ENCODE measurements at regions not wholly inside any gene's neighbourhood (a gene's known extent, or its start where the extent isn't known, plus 50 kb on each side); places are given as distances from the start of the nearest gene placed in this dataset.
"Not testable (repeated sequence)": the region's sequence is repeated elsewhere in the genome, so short reads cannot be mapped to it uniquely, and the experiment has no call there.

DNA sequence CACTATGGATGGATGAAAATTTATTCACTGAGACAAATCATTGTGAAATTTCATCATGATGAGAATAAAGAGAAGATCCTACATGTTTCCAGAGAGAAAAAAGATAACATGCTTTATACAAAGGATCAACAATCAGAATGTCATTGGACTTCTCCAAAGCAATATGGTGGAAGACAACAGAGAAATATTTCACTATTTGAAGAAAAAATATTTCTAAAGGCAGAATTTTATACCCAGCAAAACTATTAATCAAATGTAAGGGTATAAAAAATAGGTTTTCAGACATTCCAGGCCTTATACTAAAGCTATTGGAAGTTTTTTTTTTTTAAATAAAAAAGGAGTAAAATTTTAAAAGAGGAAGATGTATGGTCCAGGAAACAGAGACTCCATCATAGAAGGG is 100.6 kb upstream of the OLIG2 start:
- no peak overlapping the region for H3K4me3 ChIP-seq (ENCODE audit: low read depth, low read length)
- TF ChIP-seq, protein P1, sequence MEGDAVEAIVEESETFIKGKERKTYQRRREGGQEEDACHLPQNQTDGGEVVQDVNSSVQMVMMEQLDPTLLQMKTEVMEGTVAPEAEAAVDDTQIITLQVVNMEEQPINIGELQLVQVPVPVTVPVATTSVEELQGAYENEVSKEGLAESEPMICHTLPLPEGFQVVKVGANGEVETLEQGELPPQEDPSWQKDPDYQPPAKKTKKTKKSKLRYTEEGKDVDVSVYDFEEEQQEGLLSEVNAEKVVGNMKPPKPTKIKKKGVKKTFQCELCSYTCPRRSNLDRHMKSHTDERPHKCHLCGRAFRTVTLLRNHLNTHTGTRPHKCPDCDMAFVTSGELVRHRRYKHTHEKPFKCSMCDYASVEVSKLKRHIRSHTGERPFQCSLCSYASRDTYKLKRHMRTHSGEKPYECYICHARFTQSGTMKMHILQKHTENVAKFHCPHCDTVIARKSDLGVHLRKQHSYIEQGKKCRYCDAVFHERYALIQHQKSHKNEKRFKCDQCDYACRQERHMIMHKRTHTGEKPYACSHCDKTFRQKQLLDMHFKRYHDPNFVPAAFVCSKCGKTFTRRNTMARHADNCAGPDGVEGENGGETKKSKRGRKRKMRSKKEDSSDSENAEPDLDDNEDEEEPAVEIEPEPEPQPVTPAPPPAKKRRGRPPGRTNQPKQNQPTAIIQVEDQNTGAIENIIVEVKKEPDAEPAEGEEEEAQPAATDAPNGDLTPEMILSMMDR (IDR thresholded peaks at IDR 0.05; ENCODE audit: low read depth, low read length), result no peak
- ChIA-PET CTCF (interaction anchor here (2.1 kb wide), 1 partner anchor 15 kb away, joined by 11 read pairs; no protein-coding TSS in a partner anchor), POLR2A (no interaction called here)
- H3K27ac ChIP-seq (ENCODE audit: low read depth, low read length), result no peak overlapping the region
- no peaks in the 10 kb centered on the region for H3K9me3 ChIP-seq (ENCODE audit: control insufficient read depth, insufficient read depth, low read length)
- H3K27me3 ChIP-seq (ENCODE audit: control insufficient read depth, insufficient read depth, low read length), result no peaks in the 10 kb centered on the region
- DNase-seq (ENCODE audit: low read depth, low spot score), result no peak

DNA sequence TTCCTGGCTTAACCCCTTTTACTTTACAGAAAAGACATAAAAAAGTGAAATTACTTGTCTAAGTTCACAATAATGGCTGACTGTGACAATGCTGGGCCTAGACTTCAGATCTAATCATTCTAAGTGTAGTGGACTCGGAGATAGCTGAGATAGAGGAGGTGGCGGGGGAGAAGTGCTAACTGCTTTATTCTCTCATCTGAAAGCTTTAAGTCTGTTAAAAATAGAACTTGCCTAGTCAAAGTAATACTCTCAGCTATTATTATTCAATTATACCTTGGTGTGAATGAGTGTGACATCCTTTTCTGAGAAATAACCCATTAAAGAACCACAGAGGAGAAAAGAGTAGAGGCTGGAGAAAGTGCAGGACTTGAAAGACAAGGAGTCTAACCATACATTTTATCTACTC is 96.1 kb upstream of the OLIG2 start:
- ChIA-PET CTCF (no interaction called here), POLR2A (no interaction called here)
- Histone ChIP-seq H3K9me3 (ENCODE audit: control insufficient read depth, insufficient read depth, low read length) (no peaks in the 10 kb centered on the region), H3K27me3 (ENCODE audit: control insufficient read depth, insufficient read depth, low read length) (peaks cover 2% of the 10 kb centered on the region), H3K4me3 (ENCODE audit: low read depth, low read length) (no peak overlapping the region), H3K27ac (ENCODE audit: low read depth, low read length) (no peak overlapping the region)
- TF ChIP-seq, protein P1 (IDR thresholded peaks at IDR 0.05; ENCODE audit: low read depth, low read length), result no peak
- DNase-seq (ENCODE audit: low read depth, low spot score), result no peak

DNA sequence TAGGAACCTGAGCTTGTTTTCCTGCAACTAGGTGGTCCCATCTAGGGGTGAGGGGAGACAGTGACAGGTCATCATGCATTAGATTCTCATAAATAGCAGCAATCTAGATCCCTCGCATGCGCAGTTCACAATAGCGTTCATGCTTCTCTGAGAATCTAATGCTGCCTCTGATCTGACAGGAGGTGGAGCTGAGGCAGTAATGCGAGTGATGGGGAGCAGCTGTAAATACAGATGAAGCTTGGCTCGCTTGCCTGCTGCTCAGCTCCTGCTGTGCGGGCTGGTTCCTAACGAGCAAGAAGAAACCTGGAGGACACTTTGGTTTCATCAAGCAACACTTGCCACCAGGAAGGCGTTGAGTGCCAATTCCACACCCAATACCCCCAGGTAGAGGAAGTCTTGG is 95.1 kb upstream of the OLIG2 start:
- H3K27me3 ChIP-seq (ENCODE audit: control insufficient read depth, insufficient read depth, low read length), result peaks cover 4% of the 10 kb centered on the region
- ChIA-PET POLR2A (no interaction called here), CTCF (interaction anchor here (0.6 kb wide), 3 partner anchors 11 to 269 kb away, joined by 3 to 4 read pairs (median 3); no protein-coding TSS in a partner anchor)
- H3K4me3 ChIP-seq (ENCODE audit: low read depth, low read length), result no peak overlapping the region
- TF ChIP-seq, protein P1 (IDR thresholded peaks at IDR 0.05; ENCODE audit: low read depth, low read length), result no peak
- H3K9me3 ChIP-seq (ENCODE audit: control insufficient read depth, insufficient read depth, low read length), result no peaks in the 10 kb centered on the region
- DNase-seq (ENCODE audit: low read depth, low spot score), result no peak
- no peak overlapping the region for H3K27ac ChIP-seq (ENCODE audit: low read depth, low read length)

DNA sequence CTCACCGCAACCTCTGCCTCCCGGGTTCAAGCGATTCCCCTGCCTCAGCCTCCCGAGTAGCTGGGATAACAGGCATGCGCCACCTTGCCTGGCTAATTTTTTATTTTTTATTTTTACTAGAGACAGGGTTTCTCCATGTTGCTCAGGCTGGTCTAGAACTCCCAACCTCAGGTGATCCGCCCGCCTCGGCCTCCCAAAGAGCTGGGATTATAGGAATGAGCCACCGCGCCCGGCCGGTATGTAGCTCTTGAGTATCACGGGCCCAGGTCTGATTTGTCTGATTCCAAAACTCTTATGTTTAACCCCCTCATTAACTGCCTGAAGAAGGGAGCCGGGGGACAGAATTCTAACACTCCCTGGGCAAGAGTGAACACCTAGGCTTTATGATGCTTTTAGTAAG is 91.7 kb upstream of the OLIG2 start:
- POLR2A ChIA-PET; H3K4me3 ChIP-seq (ENCODE audit: low read depth, low read length); H3K27ac ChIP-seq (ENCODE audit: low read depth, low read length); H3K9me3 ChIP-seq (ENCODE audit: control insufficient read depth, insufficient read depth, low read length); H3K27me3 ChIP-seq (ENCODE audit: control insufficient read depth, insufficient read depth, low read length); DNase-seq (ENCODE audit: low read depth, low spot score): not testable (repeated sequence)
- CTCF ChIA-PET, result interaction anchor here (1.2 kb wide), 1 partner anchor 263 kb away, joined by 4 read pairs; no protein-coding TSS in a partner anchor

DNA sequence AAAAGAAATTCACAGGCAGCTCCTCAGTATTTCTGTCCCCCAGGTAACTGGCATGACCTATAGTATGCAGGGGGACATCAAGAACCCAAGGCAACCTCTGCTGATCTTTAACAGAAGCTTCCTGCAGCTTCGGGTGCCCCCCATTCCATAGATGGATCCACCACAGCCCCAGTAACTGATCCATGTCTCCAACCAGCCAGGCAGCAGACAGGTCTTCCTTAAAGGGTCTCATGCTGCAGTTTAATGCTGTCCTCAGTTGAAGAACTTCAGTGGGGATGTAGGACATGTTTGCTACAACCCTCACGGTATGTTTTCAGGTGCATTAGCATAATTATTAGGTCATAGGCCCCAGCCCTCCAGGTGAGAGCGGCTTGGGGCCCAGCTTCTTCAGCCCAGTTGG is 90.9 kb upstream of the OLIG2 start:
- Histone ChIP-seq H3K27ac (ENCODE audit: low read depth, low read length) (no peak overlapping the region), H3K4me3 (ENCODE audit: low read depth, low read length) (no peak overlapping the region), H3K9me3 (ENCODE audit: control insufficient read depth, insufficient read depth, low read length) (no peaks in the 10 kb centered on the region), H3K27me3 (ENCODE audit: control insufficient read depth, insufficient read depth, low read length) (peaks cover 6% of the 10 kb centered on the region)
- TF ChIP-seq, protein P1 (IDR thresholded peaks at IDR 0.05; ENCODE audit: low read depth, low read length), result no peak
- no peak for DNase-seq (ENCODE audit: low read depth, low spot score)
- CTCF ChIA-PET, result no interaction called here
- POLR2A ChIA-PET, result no interaction called here
